Pulmonary artery endothelial cell (primary cell): ENCODE measurements at regions not wholly inside any gene's neighbourhood (a gene's known extent, or its start where the extent isn't known, plus 50 kb on each side); places are given as distances from the start of the nearest gene placed in this dataset.
A peak's percentile ranks its signal among the peaks of the same experiment; 100 is the strongest.

ENCODE experiments used
- DNase-seq: peaks from one replicate; pipeline ENCODE4 v3.0.0-alpha.2; 2011; ENCODE audit warnings: low read depth, low spot score

DNA sequence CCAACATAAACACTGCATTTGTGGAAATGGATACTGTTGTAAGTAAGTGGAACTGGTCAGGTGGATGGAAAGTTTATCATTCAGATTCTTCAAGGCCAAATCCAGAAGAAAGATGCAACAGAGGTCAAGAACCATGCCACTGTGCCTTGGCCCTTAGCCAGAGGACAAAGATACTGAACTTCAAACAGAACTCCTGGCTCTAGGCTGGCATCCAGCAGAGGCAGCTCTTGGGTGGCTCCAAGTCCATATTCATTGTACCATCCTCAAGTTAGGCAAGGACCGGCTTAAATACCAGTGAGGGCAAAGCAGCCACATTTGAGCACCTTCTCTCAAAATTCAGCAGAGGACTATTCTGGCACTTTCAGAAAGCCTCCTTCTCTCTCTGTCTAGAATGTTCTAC is 53.2 kb downstream of the DNAAF9 start:
- DNase-seq: no peak

DNA sequence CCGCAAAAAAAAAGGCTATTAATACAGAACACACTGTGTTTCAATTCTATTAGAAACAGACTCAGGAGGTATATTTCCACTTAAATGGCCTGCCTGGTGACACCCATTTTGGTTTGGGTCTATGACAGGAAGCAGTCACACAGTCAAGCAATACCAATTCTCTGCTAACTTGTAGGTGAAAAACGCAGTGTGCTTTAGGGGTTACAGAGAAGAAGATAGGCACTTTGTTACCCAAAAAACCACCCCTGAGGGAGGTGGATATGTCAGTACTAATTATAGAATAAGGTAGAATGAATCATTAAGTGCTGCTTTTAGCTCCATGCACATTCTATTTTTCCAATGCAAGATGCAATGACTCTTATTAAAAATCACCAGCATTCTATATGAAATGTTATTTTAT is 53.8 kb downstream of the DNAAF9 start:
- no peak for DNase-seq

DNA sequence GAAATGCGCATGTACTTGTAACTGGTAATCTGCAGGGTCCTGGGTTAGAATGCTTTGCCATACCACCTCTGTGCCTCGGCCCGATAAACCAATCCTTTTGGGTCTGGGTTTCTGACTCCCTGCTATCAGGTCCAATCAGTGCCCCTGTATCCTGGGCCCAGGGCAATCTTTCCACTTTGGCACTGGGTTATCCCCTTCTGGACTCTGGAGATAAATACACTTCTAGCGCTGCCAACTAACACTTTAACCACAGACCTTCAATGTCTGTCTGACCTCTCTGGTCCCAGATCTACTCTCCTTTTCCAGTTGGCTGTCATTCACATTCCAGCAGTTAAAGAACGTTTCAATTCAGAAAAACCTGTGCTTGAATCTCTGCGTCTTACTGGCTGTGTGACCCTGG is 55.3 kb downstream of the DNAAF9 start:
- DNase-seq: no peak

DNA sequence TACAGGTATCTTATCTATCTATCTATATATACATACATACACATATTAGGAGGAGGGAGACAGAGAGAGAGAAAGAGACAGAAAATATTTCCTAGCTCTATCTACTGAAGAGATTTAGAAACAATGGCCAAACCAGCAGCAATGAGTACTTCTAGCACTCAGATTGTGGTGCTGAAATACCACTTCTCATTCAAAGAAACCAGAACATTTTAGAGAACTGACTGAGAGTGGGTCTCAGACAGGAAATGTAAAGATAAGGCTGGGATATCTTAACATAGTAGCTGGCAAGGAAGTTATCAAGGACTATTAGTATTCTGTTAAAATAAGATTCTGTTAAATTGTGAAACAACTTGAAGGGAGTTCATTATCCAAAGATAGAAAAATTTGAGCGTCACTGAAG is 57.0 kb downstream of the DNAAF9 start:
- no peak for DNase-seq

DNA sequence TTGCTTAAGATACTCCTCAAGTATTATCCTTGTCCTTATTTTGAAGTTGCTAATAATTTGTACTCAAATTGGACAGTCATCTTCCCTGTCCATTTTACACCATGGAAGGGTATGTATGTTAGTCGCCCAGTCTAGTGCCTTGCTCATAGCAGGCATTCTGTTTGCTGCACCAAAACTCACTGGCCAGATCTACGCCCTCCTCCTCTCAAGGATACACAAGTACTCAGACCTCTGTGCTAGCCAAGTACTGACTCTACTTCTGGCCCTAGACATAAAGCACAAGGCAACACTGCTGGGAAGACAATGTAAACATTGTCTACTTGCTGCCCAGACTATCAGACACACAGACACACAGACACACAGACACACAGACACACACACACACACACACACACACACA is 57.7 kb downstream of the DNAAF9 start:
- no peak for DNase-seq

DNA sequence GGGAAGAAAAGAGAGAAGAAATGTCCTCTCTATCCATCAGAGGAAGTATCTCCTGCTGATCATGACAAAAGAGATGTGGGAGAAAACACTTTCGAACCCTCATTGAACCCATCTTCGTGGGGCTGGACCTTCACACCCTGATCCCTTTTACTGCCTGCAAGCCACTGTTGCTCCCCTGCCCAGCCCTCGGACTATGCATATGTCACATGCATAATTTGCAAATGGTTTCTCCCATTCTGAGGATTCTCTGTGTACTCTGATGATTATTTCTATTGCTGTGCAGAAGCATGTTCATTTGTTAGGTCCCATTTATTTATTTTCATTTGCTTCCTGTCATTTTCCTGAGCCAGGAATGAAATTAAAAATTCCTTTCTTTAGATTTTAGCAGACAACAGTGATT is 64.7 kb downstream of the DNAAF9 start:
- no peak for DNase-seq

DNA sequence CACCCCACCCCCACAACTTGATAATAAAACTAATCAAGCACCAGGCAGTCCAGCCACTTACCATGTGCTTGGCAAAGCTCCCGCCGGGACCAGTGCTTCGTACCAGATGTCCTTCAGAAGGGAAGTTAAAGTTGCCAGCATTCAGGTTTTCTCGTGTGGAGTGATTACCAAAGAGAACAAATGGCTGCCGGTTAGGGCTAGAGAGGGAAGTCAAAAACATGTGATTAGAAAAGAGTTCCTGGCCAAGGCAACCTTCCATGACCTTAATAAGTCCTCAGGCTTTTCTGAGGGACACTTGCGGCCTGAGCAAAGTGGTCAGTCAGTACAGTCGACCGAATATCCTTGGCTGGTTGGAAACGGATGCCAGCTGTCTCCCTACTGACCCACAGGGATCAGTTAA is 67.0 kb downstream of the DNAAF9 start:
- DNase-seq: peak; percentile 35

DNA sequence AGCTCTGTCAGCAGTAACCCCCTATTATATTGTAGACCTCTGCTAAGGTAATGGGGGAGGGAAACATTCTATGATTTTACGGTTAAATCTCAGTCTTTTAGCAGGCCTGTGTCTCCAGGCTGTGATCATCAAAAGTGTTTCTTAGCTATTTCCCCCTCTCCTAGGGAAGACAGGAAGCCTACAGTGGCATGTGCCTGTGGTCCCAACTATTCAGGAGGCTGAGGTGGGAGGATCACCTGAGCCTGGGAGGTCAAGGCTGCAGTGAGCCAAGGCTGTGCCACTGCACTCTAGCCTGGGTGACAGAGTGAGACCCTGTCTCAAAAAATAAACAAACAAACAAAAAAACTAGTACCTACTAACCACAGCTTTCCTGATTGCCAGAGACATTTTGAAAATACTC is 67.9 kb downstream of the DNAAF9 start:
- DNase-seq: no peak

DNA sequence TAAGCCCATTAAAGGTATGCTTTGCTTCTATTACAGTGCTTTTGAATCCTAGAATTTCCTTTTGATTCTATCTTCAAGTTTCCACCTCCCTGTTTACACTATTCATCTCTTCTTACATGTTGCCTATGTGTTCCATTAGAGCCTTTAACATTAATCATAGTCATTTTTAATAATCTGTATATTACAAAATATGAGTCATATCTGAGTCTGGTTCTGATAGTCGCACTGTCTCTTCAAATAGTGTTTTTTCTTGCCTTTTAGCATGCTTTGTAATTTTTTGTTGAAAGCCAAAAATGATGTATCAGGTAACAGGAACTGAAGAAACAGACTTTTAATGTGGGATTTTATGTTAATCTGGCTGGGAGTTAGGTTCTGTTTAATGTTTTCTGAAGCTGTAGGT is 68.4 kb downstream of the DNAAF9 start:
- DNase-seq: no peak

DNA sequence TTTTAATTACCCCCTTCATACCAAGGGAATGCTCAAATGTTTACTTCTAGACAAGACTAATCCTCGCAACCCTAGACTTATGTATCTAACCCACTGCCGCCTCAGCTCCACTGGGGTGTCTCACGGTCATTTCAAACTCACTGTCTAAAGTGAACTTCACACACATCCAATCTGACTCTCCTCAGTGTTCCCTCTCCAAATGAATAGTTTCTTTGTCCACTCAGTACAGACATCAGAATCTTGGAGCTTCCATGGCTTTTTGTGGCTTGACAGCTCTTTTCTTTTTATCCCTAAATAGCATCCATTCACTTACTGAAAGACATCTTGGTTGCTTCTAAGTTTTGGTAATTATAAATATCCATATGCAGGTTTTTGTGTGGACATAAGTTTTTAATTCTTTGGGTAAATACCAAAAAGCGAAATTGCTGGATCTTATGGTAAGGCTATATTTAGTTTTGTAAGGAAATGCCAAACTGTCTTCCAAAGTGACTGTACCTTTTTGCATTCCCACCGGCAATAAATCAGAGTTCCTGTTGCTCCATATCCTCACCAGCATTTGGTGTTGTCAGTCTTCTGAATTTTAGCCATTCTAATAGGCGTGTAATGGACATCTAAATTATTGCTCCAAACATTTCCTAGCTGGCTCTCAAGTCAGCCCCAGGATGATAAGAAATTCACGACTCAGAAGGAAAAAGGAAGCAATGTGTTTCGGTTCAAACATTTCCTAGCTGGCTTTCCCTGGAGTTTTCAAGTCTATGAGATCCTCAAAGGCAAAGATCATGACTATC is 73.1 kb downstream of the DNAAF9 start:
- DNase-seq: no peak

DNA sequence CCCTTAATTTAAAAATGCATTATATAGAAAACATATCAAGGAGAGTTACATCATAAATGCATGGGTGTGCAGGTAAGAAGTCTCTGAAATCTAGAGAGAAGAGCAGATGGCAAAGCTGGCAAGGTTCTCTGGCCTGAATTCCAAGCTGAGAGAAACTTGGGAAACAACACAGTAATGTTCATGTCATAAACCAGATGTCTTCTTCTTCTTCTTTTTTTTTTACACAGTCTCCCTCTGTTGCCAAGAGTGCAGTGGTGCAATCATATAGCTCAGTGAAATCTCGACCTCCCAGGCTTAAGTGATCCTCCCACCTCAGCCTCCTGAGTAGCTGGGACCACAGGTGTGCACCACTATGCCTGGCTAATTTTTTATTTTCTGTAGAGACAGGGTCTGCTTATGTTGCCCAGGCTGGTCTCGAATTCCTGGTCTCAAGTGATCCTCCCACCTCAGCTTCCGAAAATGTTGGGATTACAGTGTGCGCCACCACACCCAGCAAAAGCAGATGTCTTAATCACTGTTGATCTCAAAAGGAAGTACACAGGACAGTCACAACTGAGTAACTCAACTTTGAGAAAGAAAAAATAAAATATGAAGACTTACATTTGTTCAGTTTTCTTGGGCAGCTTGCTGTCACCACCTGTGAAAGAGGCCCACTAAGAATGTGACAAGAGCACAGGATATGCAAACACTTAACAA is 77.3 kb downstream of the DNAAF9 start:
- DNase-seq: no peak

DNA sequence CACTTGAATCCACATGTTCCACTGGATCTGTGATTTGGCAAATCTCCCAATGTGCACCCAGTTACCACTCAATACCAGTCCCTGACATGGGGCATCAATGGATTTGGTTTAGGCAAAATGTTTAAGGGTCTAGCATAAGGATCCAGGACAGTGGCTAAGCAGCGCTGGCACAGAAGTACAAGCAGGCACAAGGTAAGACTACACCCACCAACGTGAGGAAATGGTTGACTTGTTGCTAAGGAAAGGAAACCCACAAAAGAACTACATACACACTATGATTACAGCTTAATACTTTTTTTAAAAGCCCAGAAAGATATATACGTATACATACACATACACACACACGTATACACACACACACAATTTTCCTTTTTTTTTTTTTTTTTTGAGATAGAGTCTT is 79.0 kb downstream of the DNAAF9 start:
- no peak for DNase-seq

DNA sequence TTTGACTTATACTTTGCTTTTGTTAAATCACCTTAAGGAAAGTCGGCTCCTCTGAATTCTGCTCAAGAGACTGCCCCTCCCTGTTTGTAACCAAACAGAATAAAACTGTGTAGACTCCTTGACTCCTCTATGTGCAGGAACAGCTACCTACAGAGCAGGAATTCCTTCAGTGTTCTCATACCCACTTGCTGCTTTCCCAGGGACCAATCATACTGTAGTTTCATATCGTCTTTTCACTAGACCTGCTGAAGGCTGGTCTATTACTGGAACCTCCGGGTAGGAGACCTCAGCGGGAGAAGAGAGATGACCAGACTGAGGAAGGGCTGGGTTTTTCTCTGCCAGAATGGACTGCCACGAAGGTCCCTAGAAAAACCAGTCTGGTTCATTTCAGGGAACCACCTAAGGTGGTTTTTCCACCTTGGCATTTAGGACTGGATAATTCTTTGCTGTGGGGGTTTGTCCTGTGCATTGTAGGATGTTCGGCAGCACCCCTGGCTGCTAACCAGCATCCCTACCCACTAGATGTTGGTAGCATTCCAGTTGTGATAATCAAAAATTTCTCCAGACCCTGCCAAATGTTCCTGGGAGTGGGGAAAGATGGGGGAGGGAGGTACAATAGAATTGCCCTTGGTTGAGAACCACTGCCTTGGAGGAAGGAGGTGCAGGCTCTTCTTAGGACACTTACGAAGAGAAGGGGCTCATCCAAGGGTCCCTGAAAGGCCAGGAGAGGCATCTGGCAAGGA is 80.5 kb downstream of the DNAAF9 start:
- no peak for DNase-seq

DNA sequence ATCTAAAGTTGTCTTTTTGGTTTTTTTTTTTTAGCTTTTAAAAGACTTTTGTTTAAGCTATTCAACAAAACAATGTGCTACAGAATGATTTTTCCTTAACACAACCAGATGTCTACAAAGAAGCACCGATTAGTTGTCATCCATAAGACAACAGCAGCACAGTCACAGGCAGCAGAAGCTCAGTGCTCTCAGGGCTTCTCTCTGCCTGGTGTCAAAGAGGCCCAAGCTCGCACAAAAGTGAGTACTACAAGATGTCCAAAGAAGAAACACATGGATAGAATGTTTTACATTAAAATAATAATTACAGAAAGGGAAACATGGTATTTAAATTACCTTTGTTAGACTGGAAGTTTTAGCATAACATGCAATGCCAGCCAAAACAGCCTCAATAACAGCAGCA is 81.6 kb downstream of the DNAAF9 start:
- DNase-seq: no peak

DNA sequence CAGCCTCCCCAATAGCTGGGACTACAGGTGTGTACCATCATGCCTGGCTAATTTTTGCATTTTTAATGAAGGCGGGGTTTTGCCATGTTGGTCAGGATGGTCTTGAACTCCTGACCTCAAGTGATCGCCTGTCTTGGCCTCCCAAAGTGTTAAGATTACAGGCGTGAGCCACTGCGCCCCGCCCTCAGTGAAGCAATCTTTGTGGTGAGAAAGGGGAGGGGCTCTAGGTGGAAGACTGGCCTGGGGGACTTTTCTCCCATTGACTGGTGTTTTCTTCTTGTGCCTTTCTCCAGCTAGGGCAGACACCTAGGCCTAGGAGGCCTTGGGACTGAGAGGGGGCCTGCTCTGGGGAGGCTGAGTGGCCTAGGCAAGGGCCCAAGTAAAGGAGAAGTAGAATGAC is 84.1 kb downstream of the DNAAF9 start:
- DNase-seq: no peak

DNA sequence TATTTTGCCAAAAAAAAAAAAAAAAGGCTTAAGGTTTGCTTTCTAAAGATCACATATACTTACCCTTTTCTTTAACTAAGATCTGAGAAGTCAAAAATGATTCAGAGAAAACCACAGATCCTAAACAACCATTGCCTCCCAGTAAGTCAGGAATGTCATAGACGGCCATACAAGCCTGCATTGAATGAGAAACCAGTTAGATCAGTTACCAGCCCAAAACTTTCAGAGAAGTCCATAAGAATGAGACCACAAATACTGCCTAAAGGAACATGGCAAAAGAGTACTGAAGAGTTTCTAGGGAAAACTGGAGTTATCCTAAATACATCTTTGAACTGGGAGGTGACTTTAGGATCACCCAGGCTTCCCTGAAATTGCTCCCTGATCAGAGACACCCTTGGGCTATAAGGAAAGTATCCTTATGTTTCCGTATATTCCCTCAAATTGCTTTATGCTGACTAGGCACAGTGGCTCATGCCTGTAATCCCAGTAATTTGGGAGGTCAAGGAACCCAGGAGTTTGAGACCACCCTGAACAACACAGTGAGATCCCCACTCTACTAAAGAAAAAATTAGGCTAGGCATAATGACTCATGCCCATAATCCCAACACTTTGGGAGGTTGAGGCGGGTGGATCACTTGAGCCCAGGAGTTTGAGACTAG is 79.4 kb upstream of the SLC4A11 start:
- DNase-seq: no peak

DNA sequence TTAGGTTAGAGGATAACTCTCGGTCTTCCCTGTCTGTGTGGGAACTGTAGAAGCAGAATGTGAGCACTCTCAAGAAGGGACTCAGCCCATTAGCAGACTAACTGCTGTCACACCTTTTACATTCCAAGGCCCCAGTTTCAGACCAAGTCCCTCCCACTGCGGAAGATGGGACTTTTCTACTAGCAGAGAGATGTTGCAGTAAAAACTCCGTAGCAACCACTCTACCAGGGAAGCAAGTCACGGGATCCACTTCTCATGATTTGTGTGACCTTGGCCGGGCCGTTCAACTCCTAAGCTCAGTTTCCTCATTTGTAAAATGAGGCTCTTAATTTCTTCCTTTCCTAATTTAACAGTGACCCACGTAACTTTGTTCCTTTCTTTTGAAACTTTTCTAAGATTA is 77.1 kb upstream of the SLC4A11 start:
- DNase-seq: no peak

DNA sequence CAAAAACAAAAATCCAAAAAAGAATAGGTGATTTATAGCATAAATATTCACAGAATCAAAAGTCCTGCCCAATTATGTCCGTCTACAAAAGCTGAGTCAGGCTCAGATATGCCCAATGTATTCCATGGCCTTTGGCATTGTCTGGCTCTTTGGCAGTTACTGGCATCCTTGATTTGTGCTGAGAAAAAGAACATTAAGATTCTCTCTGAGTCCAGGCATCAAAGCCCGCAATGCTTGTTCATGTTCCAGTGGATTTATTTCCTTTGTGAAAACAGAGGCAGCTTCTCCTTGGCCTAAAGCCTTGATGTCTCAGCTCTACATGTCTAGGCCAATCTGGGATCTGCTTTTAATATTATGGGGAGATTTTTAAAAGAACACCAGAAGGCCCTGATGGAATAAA is 76.1 kb upstream of the SLC4A11 start:
- DNase-seq: no peak

DNA sequence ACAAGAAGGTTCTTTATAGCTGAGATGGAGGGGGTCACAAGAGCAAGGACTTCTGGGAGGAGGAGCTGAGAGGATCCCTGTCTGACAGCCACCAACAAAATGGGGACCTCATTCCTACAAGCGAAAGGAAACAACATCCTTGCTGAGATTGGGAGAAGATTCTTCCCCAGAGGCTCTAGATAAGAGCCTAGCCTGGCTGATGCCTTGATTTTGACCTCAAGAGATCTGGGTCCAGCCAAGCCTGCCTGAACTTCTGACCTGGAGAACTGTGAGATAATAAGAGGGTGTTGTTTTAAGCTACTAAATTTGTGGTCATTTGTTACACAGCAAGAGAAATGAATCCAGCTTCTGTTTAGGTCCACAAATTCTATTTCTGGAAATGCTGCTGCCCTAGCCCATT is 75.4 kb upstream of the SLC4A11 start:
- no peak for DNase-seq

DNA sequence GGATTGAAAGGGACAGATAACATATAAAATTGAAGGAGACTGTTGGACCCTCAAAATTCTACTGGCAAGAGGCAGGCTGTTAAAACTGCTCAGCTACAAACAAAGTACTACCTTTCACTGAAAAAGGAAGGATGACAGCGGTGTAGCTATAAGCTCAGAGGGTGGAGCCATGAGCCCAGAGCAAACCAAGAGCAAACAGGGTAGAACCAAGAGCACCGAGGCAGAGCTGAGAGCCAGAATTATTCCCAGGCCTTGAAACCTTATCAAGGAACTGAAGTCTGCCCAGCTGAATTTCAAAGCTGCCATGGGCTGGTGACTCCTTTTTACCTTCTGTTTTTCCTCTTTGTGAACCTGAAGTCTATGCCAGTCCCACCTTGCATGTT is 74.7 kb upstream of the SLC4A11 start:
- DNase-seq: no peak

DNA sequence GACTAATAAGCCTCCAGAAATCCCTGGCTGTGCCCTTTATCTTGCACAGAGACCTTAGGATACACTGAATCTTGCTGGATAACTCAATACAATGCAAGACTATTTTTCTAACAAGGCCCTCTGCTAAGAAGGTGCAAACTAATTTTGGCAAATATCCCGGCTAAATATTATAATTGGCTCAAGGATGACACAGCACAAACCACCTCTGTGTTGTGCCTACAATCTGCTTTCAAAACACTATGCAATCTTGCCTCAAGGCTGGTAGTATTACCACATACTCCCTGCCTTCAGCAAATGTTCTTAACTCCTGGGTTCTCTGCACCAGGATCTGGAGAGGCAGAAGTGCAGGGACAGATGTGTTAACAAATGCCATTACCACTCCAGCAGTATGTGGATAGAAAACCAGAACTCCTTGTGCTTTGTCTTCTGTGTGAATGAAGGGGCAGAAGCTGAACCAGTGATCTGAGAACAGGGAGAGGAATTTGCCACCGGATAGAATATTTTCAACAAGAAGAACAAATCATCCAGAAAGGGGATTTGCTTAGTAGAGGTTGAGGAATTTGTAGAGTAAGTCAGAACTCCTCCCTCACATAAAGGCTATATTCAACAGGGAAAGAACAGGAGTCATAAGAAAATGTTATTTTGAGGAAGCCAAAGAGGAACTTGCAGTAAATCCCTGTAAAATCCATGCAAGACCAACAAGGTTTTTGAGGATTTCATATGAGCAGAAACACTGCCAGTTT is 74.1 kb upstream of the SLC4A11 start:
- peak; percentile 36 for DNase-seq
